ENCODE measurements at regions not wholly inside any gene's neighbourhood (a gene's known extent, or its start where the extent isn't known, plus 50 kb on each side); places are given as distances from the start of the nearest gene placed in this dataset.

DNA sequence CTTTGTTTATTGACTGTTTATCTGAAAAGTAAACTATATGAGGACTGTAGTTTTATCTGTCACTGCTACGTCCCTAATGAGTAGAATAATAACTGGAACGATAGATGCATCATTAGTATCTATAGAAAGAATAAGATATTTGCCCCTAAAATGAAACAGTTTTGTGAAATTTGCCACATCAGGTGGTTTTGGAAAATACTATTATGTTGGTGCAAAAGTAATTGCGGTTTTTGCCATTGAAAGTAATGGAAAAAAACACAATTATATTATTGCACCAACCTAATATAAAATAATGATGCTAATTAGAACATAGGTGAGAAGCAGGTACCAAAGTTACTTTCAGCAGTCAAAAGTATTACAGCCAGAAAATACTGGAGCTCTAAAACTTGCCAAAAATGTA, 158.3 kb downstream of the PABPC4L start:
- CTCF ChIA-PET, result no interaction called here
- DNase-seq, result no peak

DNA sequence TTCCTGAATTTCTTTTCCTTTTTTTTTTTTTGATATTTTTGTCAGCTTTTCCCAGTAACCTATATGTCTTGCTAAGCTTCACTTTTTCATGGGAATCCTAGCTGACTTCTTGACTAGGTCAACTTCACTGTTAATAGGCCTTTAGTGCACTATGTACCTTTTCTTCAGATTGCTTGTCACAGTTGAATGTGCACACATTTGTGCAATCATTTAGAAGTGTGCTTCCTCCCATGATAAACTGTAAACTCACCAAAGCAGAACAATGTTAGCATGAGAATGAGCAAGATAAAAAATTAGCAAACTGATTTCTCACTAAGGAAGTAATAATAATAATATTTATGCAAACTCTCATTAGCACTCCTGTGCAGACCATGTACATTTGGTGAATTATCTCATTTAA, 173.2 kb downstream of the PABPC4L start:
- POLR2A ChIA-PET, result no interaction called here
- Histone ChIP-seq H3K4me3 (ENCODE audit: control insufficient read depth in 1 of 2, extremely low read depth in 1 of 2, low read length in 1 of 2) (no peak overlapping the region), H3K9me3 (no peaks in the 10 kb centered on the region), H3K27ac (ENCODE audit: low read length) (no peak overlapping the region), H3K36me3 (ENCODE audit: control insufficient read depth in 2 of 2, extremely low read depth in 1 of 2, insufficient read depth in 1 of 2, low read length in 1 of 2) (no peaks in the 10 kb centered on the region), H3K4me1 (ENCODE audit: control insufficient read depth in 1 of 2, extremely low read depth in 1 of 2, insufficient read depth in 2 of 2, low read length in 2 of 2) (no peaks in the 10 kb centered on the region), H3K27me3 (replicated peaks in 1 of 2; ENCODE audit: control insufficient read depth in 2 of 2, extremely low read depth in 1 of 2, insufficient read depth in 2 of 2, low read length in 1 of 2) (no peaks in the 10 kb centered on the region)
- no peaks in the 10 kb centered on the region for H3K4me1 Mint-ChIP-seq
- no peak overlapping the region for H3K27ac Mint-ChIP-seq
- H3K9me3 Mint-ChIP-seq, result peaks cover 0 to 5% (median 3%) of the 10 kb centered on the region in 3 donors
- DNase-seq (no peak), ATAC-seq (replicated peaks in 1 of 4) (no peak)
- no peak overlapping the region for H3K4me3 Mint-ChIP-seq
- CTCF ChIA-PET, result no interaction called here
- no peaks in the 10 kb centered on the region for H3K36me3 Mint-ChIP-seq
- H3K27me3 Mint-ChIP-seq, result no peaks in the 10 kb centered on the region

More for the DNA sequence above, 158.3 kb downstream of the PABPC4L start:
- POLR2A ChIA-PET, result interaction anchor here in 1 of 2 donors (0.6 kb wide), 1 partner anchor 14 kb away, joined by 3 read pairs; no protein-coding TSS in a partner anchor
- no peaks in the 10 kb centered on the region for H3K9me3 ChIP-seq
- no peaks in the 10 kb centered on the region for H3K27me3 ChIP-seq (replicated peaks in 1 of 2; ENCODE audit: control insufficient read depth in 2 of 2, extremely low read depth in 1 of 2, insufficient read depth in 2 of 2, low read length in 1 of 2)
- H3K27ac ChIP-seq (ENCODE audit: low read length), result no peak overlapping the region
- H3K4me1 Mint-ChIP-seq, result no peaks in the 10 kb centered on the region
- H3K36me3 Mint-ChIP-seq, result no peaks in the 10 kb centered on the region
- H3K4me3 Mint-ChIP-seq, result no peak overlapping the region
- peaks cover 4 to 10% (median 9%) of the 10 kb centered on the region in 3 donors for H3K9me3 Mint-ChIP-seq
- no peaks in the 10 kb centered on the region for H3K27me3 Mint-ChIP-seq
- H3K27ac Mint-ChIP-seq, result no peak overlapping the region
- ATAC-seq (replicated peaks in 1 of 4), result no peak
- H3K4me1 ChIP-seq (ENCODE audit: control insufficient read depth in 1 of 2, extremely low read depth in 1 of 2, insufficient read depth in 2 of 2, low read length in 2 of 2), result no peaks in the 10 kb centered on the region
- no peak overlapping the region for H3K4me3 ChIP-seq (ENCODE audit: control insufficient read depth in 1 of 2, extremely low read depth in 1 of 2, low read length in 1 of 2)
- WGBS (ENCODE audit: insufficient coverage), result no CpG with 5 or more reads among the region's 3 CpGs
- H3K36me3 ChIP-seq (ENCODE audit: control insufficient read depth in 2 of 2, extremely low read depth in 1 of 2, insufficient read depth in 1 of 2, low read length in 1 of 2), result no peaks in the 10 kb centered on the region

DNA sequence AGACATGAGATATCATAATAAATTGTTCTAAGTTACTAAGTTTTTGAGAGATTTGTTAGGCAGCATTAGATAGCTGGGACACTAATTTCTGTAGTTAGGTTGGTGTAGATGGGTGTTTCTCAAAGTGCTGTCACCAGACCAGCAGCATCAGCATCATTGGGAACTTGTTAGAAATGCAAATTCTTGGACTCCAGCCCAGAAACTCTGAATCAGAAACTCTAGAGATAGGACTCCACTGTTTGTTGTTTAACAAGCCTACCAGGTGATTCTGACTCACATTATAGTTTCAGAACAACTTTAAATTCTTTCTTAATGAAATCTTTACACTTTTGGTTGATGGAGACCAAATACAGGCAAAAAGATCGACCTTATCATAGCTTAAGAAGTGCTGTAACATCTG, 173.7 kb downstream of the PABPC4L start:
- H3K27me3 ChIP-seq (replicated peaks in 1 of 2; ENCODE audit: control insufficient read depth in 2 of 2, extremely low read depth in 1 of 2, insufficient read depth in 2 of 2, low read length in 1 of 2), result no peaks in the 10 kb centered on the region
- no peaks in the 10 kb centered on the region for H3K4me1 ChIP-seq (ENCODE audit: control insufficient read depth in 1 of 2, extremely low read depth in 1 of 2, insufficient read depth in 2 of 2, low read length in 2 of 2)
- H3K27ac Mint-ChIP-seq, result no peak overlapping the region
- no peaks in the 10 kb centered on the region for H3K36me3 ChIP-seq (ENCODE audit: control insufficient read depth in 2 of 2, extremely low read depth in 1 of 2, insufficient read depth in 1 of 2, low read length in 1 of 2)
- no peak overlapping the region for H3K4me3 Mint-ChIP-seq
- H3K27ac ChIP-seq (ENCODE audit: low read length), result no peak overlapping the region
- ATAC-seq (replicated peaks in 1 of 4), result no peak
- H3K9me3 ChIP-seq, result no peaks in the 10 kb centered on the region
- DNase-seq, result no peak
- WGBS (ENCODE audit: insufficient coverage), result 20% methylated on average over 1 of the region's 1 CpG
- no peaks in the 10 kb centered on the region for H3K27me3 Mint-ChIP-seq
- POLR2A ChIA-PET, result no interaction called here
- H3K9me3 Mint-ChIP-seq, result peaks cover 0 to 5% (median under 1%) of the 10 kb centered on the region in 3 donors
- no peaks in the 10 kb centered on the region for H3K4me1 Mint-ChIP-seq
- CTCF ChIA-PET, result no interaction called here
- H3K4me3 ChIP-seq (ENCODE audit: control insufficient read depth in 1 of 2, extremely low read depth in 1 of 2, low read length in 1 of 2), result no peak overlapping the region
- no peaks in the 10 kb centered on the region for H3K36me3 Mint-ChIP-seq

DNA sequence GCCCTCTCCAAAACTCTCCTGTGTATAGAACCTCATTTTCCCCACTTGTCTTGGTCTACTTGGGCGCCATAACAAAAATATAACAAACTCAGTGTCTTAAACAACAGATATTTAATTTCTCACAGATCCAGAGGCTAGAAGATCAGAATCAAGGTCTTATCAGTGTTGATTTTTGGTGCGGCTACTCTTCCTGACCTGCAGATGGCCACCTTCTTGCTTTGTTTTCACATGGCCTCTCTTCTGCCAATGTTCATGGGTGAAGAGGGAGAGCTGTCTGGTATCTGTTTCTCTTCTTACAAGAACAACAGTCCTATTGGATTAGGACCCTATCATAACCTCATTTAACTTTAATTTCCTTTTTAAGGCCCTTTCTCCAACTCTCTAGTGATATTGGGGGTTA, 177.3 kb downstream of the PABPC4L start:
- no peak for ATAC-seq (replicated peaks in 1 of 4)
- Mint-ChIP-seq H3K9me3 (peaks cover 0 to 7% (median 4%) of the 10 kb centered on the region in 3 donors), H3K27ac (no peak overlapping the region), H3K27me3 (no peaks in the 10 kb centered on the region), H3K36me3 (no peaks in the 10 kb centered on the region), H3K4me1 (no peaks in the 10 kb centered on the region), H3K4me3 (no peak overlapping the region)
- H3K4me1 ChIP-seq (ENCODE audit: control insufficient read depth in 1 of 2, extremely low read depth in 1 of 2, insufficient read depth in 2 of 2, low read length in 2 of 2), result no peaks in the 10 kb centered on the region
- no peaks in the 10 kb centered on the region for H3K27me3 ChIP-seq (replicated peaks in 1 of 2; ENCODE audit: control insufficient read depth in 2 of 2, extremely low read depth in 1 of 2, insufficient read depth in 2 of 2, low read length in 1 of 2)
- ChIA-PET CTCF (no interaction called here), POLR2A (no interaction called here)
- H3K27ac ChIP-seq (ENCODE audit: low read length), result no peak overlapping the region
- 80% methylated on average over 1 of the region's 2 CpGs for WGBS (ENCODE audit: insufficient coverage)
- no peaks in the 10 kb centered on the region for H3K36me3 ChIP-seq (ENCODE audit: control insufficient read depth in 2 of 2, extremely low read depth in 1 of 2, insufficient read depth in 1 of 2, low read length in 1 of 2)
- DNase-seq, result no peak
- H3K9me3 ChIP-seq, result no peaks in the 10 kb centered on the region
- no peak overlapping the region for H3K4me3 ChIP-seq (ENCODE audit: control insufficient read depth in 1 of 2, extremely low read depth in 1 of 2, low read length in 1 of 2)

DNA sequence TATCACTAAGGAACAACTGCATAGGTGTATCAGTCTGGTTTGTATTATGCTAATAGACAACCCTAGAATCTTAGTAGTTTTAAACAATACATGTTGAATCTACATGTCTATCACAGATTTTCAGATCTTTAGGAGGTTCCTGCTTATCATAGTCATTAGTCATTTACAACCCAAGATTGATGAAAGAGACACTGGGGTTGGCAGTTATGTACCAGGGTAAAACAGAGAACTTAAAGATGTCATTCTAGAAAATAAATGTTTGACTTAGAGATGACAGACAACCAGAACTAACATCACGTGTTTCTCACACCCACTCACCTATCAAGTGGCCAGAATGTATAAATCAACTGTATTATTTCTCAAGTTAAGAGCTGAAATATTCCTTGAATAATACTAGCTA, 181.9 kb downstream of the PABPC4L start:
- ChIA-PET CTCF (no interaction called here), POLR2A (no interaction called here)
- no peaks in the 10 kb centered on the region for H3K36me3 ChIP-seq (ENCODE audit: control insufficient read depth in 2 of 2, extremely low read depth in 1 of 2, insufficient read depth in 1 of 2, low read length in 1 of 2)
- Mint-ChIP-seq H3K4me3 (no peak overlapping the region), H3K4me1 (no peaks in the 10 kb centered on the region), H3K27ac (no peak overlapping the region), H3K27me3 (no peaks in the 10 kb centered on the region), H3K36me3 (no peaks in the 10 kb centered on the region), H3K9me3 (peaks cover 0 to 9% (median 4%) of the 10 kb centered on the region in 3 donors)
- ATAC-seq (replicated peaks in 1 of 4) (no peak), DNase-seq (no peak)
- no peak overlapping the region for H3K27ac ChIP-seq (ENCODE audit: low read length)
- H3K27me3 ChIP-seq (replicated peaks in 1 of 2; ENCODE audit: control insufficient read depth in 2 of 2, extremely low read depth in 1 of 2, insufficient read depth in 2 of 2, low read length in 1 of 2), result no peaks in the 10 kb centered on the region
- no peaks in the 10 kb centered on the region for H3K9me3 ChIP-seq
- no peaks in the 10 kb centered on the region for H3K4me1 ChIP-seq (ENCODE audit: control insufficient read depth in 1 of 2, extremely low read depth in 1 of 2, insufficient read depth in 2 of 2, low read length in 2 of 2)
- H3K4me3 ChIP-seq (ENCODE audit: control insufficient read depth in 1 of 2, extremely low read depth in 1 of 2, low read length in 1 of 2), result no peak overlapping the region
- WGBS (ENCODE audit: insufficient coverage), result no CpG with 5 or more reads among the region's 1 CpG

GRCh38 chr4:134018846-134019245, 182.7 kb downstream of the PABPC4L start:
- Histone ChIP-seq H3K27me3 (replicated peaks in 1 of 2; ENCODE audit: control insufficient read depth in 2 of 2, extremely low read depth in 1 of 2, insufficient read depth in 2 of 2, low read length in 1 of 2) (no peaks in the 10 kb centered on the region), H3K4me1 (ENCODE audit: control insufficient read depth in 1 of 2, extremely low read depth in 1 of 2, insufficient read depth in 2 of 2, low read length in 2 of 2) (no peaks in the 10 kb centered on the region), H3K4me3 (ENCODE audit: control insufficient read depth in 1 of 2, extremely low read depth in 1 of 2, low read length in 1 of 2) (no peak overlapping the region), H3K27ac (ENCODE audit: low read length) (no peak overlapping the region), H3K9me3 (no peaks in the 10 kb centered on the region), H3K36me3 (ENCODE audit: control insufficient read depth in 2 of 2, extremely low read depth in 1 of 2, insufficient read depth in 1 of 2, low read length in 1 of 2) (no peaks in the 10 kb centered on the region)
- no peak overlapping the region for H3K27ac Mint-ChIP-seq
- ChIA-PET CTCF (no interaction called here), POLR2A (no interaction called here)
- H3K4me1 Mint-ChIP-seq, result no peaks in the 10 kb centered on the region
- peaks cover 2 to 12% (median 6%) of the 10 kb centered on the region in 3 donors for H3K9me3 Mint-ChIP-seq
- H3K36me3 Mint-ChIP-seq, result no peaks in the 10 kb centered on the region
- no peak overlapping the region for H3K4me3 Mint-ChIP-seq
- no peaks in the 10 kb centered on the region for H3K27me3 Mint-ChIP-seq
- ATAC-seq (replicated peaks in 1 of 4) (no peak), DNase-seq (no peak)

DNA sequence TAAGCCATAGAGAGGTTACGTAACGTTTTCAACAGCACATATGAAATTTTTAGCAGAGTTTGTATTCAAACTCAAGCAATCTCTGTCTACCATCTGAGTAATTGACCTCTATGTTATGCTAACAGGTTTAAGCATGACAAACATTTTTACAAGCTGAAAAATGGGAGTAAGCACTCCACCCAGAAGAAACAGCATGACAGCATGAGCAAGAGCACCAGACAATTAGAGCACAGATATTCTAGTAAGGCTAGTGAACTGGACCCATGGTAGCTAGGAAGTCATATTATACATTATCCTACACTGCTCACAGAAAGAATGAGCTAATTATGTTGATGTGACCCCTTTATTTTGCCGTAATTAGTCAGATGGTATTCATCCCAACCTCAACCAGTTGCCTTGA, 200.5 kb downstream of the PABPC4L start:
- no peaks in the 10 kb centered on the region for H3K36me3 Mint-ChIP-seq

More for the DNA sequence above, 200.5 kb downstream of the PABPC4L start:
- Histone ChIP-seq H3K4me1 (ENCODE audit: control insufficient read depth in 1 of 2, extremely low read depth in 1 of 2, insufficient read depth in 2 of 2, low read length in 2 of 2) (no peaks in the 10 kb centered on the region), H3K27me3 (replicated peaks in 1 of 2; ENCODE audit: control insufficient read depth in 2 of 2, extremely low read depth in 1 of 2, insufficient read depth in 2 of 2, low read length in 1 of 2) (no peaks in the 10 kb centered on the region), H3K4me3 (ENCODE audit: control insufficient read depth in 1 of 2, extremely low read depth in 1 of 2, low read length in 1 of 2) (no peak overlapping the region), H3K36me3 (ENCODE audit: control insufficient read depth in 2 of 2, extremely low read depth in 1 of 2, insufficient read depth in 1 of 2, low read length in 1 of 2) (no peaks in the 10 kb centered on the region), H3K27ac (ENCODE audit: low read length) (no peak overlapping the region), H3K9me3 (no peaks in the 10 kb centered on the region)
- CTCF ChIA-PET, result no interaction called here
- no peak for ATAC-seq (replicated peaks in 1 of 4)
- no peak for DNase-seq
- no peaks in the 10 kb centered on the region for H3K4me1 Mint-ChIP-seq
- 72% methylated on average over 3 of the region's 3 CpGs for WGBS (ENCODE audit: insufficient coverage)
- POLR2A ChIA-PET, result no interaction called here
- peaks cover 1 to 14% (median 9%) of the 10 kb centered on the region in 3 donors for H3K9me3 Mint-ChIP-seq
- H3K27ac Mint-ChIP-seq, result no peak overlapping the region
- H3K27me3 Mint-ChIP-seq, result no peaks in the 10 kb centered on the region
- H3K4me3 Mint-ChIP-seq, result no peak overlapping the region
